ENCODE measurements at regions not wholly inside any gene's neighbourhood (a gene's known extent, or its start where the extent isn't known, plus 50 kb on each side); places are given as distances from the start of the nearest gene placed in this dataset.
A peak's percentile ranks its signal among the peaks of the same experiment; 100 is the strongest.

DNA sequence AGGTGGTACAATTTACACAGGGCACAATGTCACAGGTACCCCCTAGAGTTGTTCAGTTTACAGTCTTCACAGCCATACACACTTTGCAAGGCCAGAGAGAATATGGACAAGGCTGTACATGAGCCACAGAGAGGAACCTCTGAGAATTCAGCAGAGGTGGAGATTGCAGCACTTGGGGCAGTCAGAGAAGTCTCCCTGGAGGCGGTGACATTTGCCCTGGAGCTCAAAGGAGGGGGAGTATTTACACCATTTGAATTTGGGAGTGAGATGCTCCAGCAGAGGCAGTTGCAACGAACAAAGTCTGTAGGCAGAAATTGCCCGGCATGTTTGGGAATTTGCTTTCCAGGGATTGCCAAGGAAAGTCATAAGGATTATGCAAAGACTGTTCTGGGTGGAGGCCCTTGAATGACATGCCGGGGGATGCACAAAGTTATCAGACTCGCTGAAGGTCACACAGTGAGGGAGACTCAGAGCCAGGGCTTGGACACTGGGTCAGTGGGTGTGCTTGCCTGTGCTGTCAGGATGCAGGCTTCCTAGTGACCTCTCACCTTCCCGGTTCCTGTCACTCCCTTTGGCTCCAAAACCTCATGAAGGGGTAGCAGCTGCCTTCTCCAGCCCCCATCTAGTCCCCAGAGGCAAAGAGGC lies 160.7 kb upstream of the PCBD1 start:
- peak; percentile 37 for DNase-seq

DNA sequence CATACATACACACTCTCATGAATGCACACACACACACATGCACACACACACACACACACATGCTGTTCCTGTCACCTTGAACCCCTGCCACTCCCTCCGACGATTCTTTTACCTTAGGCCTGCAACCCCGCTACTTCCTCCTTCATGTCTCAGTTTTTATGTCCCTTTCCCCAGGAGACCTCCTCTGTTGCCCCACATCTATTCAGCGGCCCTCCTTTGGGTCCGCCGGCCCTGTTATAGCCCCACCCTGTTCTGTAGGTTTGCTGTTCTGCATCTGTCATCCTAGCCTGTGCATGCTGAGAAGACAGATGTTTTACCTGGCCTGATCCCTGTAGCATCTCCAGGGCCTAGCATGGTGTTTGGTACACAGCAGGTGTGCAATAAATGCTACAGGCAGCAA lies 161.6 kb upstream of the PCBD1 start:
- no peak for DNase-seq

DNA sequence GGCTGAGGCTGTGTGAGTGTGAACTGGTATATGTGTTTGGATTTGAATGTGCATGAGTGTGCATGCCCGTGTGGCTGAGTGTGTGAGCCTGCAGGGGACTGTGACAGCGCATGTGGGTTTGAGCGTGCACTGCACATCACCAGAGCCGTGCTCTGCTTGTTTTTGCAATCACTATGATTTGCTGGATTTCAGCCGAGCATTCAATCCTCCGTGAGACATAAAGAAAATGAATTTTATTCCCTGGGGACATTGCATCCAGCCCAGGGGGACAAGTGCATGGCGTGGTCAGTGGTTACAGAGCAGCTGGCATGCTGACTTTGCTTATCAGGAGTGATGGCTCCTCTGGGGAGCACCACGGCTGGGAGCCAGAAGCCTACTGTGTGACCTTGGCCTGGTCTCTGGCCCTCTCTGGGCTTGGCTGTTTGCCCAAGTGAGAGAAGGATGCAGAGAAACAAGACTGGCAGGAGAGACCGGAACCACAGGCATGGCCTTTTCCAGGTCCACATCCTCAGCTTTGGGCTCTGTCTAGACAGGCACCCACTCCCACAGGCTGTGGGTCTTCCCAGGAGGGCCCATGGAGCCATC lies 160.2 kb upstream of the UNC5B start:
- DNase-seq = no peak

DNA sequence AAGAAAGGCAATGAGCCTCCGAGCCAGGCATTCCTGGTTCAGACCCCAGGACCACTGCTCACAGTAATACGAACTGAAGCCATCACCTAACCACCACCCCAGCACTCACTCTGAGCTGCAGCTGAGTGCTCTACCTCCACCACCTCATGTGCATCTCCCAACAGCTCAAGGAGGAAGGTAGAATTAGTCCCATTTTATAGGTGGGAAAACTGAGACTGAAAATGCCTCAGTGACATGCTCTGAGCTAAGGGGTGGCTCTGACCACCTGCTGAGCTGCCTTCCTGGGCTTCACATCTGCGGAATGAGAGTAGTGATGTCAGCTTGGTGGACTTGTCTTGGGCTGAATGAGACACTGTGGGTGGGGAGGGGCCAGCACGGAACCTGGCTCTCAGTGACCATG lies 159.7 kb upstream of the UNC5B start:
- DNase-seq = no peak

DNA sequence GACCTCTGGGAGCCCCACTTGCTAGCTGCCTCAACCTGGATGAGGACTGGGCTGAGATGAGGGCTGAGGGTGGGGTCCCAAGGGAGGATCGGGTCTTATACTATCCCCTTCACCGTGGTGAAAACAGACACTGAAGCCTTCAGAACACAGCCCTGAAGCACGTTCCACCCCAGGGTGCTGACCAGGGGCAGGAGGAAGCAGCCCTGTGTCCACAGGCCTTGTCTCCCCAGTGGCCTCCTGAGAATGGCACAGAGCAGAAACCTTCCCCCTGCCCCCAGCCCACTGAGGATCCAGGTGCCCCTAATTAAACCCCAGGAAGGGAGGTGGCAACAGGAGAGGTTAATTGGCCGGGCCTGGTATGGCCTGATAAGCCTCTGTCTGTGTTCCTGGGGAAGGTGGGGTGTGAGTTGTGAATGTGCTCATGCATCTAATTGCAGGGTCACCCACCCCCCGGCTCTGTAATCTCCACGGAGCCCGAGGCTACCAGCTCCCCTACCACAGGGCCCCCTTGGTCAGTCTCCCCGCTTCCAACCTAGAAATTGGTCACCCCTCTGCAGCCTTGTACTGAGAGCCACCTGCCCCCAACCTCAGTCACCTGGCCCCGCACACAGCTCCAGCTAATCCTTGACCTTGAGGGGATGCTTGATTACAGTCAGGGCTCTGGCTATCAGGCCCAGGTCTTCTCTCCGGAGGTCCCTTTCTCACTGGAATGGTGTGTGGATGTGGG lies 159.0 kb upstream of the UNC5B start:
- DNase-seq = no peak

DNA sequence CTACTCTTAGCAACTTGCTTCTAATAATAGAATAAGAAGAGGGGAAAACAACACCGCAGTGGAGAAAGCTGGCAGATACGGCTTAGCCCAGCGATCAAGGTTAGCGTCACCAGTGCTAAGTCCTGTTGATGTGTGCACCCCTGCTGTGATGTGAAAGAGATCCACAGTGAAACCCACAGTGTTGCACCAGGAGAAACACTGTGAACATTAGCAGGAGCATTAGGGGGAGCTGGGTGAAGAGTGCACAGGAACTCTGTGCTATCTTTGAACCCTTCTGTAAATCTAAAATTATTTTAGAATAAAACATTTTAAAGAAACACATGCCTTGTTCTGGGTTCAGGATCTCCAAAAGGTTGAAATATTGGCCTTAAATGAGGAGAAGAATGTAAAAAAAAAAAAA lies 154.1 kb upstream of the UNC5B start:
- DNase-seq = no peak

DNA sequence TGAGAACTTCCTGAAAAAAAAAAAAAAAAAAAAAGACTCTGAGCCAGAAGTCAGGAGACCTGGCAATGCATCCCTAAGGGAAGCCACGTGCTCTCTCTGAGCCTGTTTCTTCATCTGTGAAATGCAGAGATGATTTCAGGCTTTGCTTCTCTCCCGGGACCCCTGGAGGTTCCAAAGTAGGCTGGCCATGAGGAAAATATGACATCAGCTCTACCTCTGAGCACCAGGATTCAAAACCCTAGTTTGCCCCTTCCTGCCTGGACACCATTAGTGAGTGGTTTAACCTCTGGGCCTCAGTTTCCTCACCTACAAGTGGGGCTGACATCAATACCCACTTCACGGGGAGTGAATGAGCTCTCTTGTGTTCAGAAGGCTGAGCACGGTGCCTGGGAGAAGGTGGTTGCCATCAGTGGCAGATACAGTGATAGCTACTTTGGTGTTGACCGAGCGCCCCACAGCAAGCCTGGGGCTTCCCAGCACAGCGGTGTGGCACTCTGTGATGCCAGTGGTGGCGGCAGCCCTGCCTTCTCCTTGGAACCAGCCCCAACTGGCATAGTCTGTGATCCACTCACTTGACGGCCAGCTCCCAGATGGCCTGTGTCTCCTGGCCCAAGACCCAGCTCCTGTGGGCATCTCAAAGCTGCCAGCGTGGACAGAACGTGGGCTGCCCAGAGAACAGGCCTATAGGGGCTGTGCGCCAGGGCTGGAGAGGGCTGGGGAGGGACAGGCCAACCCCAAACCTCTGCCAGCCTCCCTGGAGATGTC lies 153.1 kb upstream of the UNC5B start:
- DNase-seq = no peak

DNA sequence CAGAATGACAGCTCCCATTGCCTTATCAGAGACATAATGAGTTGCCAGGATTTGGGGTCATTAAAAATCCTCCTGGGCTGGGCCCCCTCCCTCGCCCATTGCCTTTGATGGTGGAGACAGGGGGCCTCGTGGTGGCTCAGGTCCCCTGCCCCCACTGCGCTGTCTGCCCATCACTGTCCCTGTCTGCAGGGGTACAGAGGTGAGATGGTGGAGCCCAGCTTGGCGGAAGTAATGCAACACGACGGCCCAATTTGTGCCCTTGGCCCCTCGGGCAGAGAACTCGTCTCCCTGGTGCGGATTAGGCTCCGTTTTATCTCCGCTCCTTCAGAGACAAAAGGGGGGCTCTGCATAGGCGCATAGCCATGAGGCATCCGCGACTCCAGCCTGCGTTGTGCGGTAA lies 152.4 kb upstream of the UNC5B start:
- no peak for DNase-seq

DNA sequence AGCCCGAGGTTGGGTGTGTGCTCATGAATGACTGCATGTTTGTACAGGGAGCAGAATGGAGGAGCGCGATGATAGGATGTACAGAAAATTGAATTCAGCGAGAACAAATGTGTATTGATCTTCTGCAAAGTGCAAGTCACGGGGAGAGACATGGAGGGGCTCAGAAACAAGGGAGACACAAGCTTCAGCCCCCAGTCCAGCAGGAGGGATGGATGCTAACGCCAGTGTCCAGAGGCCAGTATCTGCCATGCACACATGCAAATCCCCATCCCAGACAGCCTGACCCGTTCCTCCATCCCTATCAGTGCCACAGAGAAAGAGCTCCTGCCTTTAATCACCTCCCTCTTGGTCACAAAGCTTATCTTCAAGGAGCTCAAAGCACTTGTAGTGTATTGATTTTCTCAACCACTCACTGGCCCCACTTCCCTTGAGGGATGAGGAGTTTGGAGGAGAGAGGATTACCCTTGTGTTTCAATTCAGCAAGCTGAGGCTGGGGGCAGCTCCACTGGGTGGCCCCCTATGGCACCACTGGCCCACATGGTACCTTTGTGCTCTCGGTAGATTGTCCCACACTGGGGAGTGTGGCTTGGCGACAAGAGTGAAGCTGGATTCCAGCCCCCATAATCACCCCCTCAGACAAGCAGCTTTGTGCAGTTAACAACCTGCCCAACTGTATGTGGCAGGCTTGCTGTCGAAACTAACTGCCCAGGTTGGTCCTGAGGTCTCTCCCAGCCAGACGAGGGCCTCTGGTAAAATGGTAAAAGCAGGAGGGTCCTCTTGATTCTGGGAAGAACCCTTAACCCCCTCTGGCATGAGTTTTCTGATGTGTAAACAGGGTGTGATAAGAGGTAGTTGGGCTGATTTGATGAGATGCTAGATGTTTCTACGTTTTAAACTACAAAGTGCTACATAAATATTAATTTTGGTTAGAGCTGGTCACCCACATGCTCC lies 151.6 kb upstream of the UNC5B start:
- DNase-seq = no peak

DNA sequence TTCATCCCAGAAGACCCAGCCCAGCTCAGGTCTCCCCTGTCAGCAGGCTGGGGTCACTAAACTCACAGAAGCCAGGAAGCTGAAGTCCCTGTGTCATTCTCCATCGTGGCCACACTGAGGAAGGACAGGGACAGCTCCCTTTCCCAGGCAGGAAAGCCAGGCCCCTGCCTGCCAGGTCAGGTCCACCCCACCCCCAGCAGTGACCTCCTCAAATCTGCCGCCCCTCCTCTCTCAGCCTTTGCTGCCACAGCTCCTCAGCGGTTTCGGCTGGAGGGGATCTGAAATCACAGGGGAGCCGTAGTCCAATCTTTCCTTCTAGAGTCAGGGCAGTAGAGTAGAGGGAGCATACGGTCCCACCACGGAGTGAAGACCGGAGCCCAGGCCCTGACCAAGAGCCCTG lies 150.9 kb upstream of the UNC5B start:
- DNase-seq = no peak

DNA sequence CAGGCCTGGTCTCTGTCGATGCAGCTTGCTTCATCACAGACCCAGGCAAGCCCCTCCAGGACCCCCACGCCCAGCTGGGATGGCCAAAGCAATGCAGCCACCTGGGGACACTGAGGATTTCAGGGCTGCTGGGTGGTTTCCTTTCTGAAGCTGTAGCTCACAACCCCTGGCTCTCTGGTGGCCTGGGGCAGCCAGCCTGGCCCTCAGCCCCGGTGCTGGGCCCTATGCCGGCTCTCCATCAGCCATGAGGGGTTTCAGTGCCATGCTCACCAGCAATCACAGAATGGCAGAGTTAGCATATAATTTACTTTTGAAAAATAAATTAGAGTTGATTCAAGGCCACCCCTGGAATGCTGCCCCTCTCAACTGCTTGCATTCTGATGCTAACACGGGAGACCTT lies 150.2 kb upstream of the UNC5B start:
- DNase-seq = no peak

DNA sequence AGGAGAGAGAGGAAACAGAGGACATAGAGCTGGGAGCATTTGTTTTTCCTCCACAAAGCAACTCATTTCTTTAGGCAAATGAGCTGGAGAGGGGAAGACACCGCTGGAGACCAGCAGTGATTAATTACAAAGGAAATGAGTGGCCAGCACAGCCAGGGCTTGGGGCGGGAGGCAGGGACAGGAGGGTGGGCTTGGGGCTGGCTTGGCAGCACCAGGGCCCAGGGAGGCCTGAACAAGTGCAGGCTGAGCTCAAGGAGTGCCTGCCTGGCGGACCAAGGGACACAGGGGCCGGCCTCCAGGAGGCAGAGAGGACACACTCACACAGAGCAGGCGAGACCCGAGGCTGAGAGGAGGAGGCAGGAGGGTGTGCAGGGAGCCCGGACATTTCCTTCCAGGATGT lies 149.0 kb upstream of the UNC5B start:
- no peak for DNase-seq

DNA sequence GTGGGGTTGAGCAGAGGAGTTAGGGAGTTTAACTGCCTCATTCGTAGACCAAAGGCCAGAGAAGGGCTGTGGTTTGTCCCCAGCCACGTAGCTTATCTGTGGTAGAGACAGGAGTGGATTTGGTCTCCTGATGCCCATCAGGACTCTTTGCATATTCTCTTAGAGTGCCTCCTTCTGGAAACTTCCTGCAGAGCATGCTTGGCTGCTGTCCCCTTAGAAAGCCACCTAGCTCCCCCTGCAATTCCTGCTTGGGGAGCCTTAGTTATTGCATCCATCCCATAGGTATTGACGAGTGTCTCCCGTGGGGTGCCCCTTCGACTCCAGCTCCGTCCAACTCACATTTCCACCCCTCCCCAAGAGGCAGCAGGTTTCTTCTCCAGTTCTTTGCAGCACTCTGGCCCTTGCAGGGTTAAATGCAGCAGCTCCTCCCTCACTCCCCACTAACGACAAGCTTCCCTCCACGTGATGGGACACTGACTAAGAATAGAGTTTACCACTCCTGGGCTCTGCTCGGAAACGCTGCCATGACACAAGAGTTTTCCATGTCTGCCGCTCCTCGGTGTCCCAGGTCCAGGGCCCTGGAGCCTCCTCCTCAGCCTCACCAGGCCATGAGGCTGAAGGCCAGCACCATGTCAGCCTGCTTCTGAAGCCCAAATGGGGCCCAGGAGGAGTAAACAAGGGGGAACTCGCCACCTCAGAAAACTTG lies 147.8 kb upstream of the UNC5B start:
- DNase-seq = peak; percentile 32

DNA sequence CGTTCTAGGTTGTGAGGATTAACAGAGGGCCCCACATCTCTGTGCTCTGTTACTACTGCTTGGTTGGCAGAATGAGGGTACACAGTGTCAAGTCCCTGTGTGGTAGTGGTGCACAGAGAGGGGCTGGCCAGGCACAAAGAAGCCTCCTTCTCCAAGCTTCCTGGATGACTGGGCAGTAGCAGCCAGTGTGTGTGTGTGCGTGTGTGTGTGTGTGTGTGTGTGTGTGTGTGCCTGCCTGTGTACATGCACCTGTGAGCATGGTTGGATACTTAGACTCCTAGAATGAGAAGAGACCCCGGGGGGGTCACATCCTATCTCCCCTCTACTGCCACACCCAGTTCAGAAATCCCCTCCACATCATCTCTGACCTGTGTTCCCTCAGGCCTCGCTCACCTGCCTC lies 146.7 kb upstream of the UNC5B start:
- DNase-seq = no peak

DNA sequence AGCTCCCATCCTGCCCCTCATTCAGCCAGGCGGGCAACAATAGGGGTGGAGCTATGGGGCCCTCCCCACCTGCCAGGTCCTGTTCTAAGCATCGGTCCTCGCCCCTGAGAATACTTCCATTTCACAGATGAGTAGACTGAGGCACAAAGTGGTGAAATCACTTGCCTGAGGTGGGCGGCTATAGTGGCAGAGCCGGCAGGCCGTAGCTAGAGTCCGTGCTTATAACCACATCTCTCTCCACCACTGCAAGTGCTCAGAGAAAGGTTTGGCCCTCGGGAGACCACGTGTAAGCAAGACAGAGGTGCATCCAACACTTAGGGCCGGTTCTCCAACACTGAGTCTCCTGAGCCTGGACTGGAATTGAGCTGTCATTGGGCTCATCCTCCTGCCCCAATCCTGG lies 145.8 kb upstream of the UNC5B start:
- DNase-seq = no peak

DNA sequence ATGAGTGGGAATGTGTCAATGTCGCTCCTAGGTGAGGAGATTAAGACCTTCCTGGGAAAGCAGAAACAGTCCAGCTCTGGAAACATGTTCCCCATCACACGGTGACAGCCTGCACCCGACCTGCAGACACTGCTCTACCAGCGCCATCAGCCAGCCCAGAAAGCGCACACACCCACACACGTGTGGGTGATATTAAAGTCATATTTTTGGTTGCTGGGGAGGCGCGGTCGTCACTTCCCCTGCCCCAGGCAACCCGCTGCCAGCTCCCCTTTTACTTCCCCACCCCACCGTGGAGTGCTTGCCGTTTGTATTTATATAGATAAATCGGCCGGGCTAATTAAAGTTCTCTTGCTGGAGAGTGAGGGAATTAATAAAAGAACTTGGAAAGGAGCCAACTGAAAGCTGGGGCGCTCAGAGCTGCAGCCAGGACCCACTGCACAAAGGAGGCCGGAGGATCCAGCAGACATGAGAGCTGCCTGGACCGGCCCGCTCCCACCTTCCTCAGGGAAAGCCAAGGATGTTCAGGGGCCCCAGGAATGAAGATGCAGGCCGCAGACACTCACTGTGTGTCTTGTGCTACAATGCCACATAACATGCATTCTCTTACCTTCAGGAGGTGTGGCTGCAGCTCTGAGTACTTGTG lies 145.2 kb upstream of the UNC5B start:
- peak; percentile 51 for DNase-seq

DNA sequence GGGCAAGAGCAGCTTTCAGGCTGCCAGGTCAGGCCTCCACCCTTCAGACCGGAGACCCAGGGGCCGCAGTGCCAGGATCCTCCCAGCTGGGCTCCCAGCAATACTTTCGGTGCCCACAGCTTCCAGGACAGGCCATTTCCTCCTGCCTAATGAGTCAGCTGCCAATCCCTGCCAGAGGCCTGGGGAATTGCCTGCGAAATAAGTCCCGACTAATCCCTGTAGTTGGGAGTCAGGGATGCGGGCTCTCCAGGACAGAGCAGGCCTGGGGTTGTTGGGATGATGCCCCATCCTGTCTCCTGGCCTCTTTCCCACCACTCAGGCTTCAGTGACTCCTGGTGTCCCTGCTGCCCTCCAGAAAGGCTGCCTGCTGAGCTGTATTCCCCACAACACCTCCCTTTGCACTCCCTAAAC lies 143.5 kb upstream of the UNC5B start:
- no peak for DNase-seq

DNA sequence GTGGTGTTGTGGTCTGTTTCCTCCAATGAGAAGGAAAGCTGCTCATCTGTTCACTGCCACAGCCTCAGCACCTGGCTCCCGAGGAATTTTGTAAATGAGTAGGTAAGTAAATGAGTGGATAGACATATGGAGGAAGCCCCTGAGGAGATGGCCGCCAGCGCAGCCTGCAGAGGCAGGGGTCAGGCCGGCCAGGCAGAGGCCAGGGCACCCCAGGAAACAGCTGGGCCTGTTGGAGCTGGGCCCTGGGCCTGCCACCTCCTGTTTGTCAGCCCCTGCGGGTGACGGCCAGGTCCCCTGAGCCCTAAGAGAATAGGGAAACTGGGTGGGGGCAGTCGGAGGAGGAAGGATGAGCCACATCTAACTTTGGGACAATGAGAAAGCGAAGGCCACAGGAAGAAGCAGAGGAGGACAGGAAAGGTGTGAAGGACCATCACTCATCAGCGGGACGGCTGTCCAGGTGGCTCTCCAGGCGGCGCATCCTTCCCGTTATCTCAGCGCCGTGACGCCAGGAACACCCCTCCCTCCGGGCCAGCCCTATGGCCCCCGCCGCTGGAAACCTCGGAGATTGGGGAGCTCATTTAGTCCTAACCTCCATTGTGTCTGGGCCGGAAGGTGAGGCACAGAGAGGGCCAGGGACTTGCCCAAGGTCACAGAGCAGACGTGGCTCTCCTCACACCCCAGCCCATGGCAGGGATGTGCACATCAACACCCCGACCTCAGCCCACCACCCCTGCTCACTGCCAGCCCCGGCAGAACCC lies 142.3 kb upstream of the UNC5B start:
- DNase-seq = no peak

DNA sequence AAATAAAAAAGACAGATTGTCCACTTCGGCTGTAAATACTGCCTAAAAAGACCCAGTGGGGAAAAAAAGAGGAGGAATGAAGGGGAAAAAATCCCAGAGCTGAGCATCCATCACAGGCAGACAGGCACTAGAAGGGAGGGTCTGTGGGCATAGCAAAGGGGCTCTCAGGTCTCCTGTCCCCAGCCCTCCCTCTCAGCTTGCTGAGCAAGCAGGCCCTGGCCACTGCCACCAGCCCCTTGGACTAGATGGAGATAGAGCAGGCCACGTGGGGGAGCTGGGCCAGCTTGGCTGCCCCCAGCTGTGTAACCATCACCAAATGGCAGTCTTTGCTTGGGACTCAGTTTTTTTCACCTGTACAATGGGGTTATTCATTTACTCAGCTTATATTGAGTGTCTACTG lies 141.6 kb upstream of the UNC5B start:
- no peak for DNase-seq

DNA sequence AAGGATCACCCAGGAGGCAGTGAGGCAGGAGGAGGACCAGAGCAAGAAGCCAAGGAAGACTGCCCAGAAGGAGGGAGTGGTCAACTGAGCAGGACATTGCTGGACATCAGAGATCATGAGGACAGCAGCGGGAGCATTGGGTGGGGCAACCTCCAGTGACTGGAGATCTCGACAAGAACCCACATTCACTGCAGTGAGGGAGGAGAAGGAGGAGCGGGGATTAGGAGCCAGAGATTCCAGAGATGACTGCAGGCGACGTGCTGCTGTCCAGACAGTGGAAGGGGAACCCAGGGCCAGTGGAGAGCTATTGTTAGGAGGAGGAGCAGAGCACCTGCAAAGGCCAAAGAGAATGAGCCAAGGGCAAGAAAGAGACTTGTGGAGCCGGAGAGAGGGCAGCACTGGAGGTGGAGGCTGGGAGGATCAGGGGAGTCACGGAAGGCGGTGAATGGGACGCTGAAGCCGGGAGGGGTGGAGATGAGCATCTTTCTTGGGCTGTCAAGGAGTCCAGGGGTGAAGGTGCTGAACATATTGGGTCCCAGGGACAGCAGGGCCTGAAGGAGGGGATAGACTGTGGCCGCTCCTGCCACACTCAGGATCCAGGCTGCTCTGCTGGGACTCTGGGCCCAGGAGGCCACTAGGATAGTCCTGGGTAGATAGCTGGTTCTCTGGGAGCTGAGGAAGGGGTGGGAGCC lies 140.1 kb upstream of the UNC5B start:
- DNase-seq = no peak
